ENCODE measurements at regions not wholly inside any gene's neighbourhood (a gene's known extent, or its start where the extent isn't known, plus 50 kb on each side); places are given as distances from the start of the nearest gene placed in this dataset.
"Not testable (repeated sequence)": the region's sequence is repeated elsewhere in the genome, so short reads cannot be mapped to it uniquely, and the experiment has no call there.

DNA sequence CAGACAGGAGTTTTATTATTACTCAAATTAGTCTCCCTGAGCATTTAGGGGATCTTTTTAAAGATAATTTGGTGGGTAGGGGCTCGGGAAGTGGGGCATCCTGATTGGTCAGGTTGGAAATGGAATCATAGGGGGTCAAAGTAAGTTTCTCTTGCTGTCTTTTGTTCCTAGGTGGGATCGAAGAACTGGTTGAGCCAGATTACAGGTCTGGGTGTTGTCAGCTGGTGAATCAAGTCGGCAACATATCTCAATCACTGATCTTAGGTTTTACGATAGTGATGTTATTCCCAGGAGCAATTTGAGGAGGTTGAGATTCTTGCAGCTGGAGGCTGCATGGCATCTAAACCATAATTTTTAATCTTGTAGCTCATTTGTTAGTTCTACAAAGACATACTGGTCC lies 629.5 kb upstream of the AMOT start:
- DNase-seq: no peak

DNA sequence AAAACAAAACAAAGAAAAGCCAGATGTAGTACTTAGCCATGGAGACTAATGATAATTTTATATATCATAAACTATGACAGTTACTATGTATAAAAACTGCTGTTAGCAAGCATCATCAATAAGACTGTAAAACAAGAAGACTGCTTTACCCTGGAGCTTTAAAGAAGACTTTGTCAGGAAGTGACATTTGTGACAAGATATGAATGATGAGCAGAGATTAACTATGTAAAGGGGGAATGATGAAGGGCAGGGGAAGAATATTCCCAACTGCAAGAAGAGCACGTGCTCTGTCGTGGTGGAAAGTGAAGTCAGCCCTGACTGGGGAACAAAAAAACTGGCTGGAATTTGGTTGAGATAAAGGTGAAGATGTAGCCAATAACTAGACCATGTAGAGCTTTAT lies 617.1 kb upstream of the AMOT start:
- no peak for DNase-seq

DNA sequence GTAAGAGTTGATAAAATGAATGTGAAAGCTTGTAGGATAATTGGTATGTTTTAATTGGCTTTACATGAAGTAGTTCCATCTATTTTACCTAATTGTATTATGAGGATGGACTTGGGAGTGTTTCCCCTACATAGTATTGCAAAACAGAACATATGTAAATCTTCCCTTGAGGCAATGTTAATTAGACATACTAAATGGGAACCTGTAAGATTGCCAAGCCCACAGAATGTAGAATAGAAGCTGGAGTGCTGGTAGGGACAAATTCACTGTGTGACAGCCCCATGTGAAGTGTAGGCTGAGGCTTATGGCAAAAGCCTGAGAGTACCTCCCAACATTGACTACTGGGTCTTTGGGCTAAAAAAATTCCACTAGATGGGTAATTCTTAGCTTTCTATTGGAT lies 615.0 kb upstream of the AMOT start:
- DNase-seq: no peak

DNA sequence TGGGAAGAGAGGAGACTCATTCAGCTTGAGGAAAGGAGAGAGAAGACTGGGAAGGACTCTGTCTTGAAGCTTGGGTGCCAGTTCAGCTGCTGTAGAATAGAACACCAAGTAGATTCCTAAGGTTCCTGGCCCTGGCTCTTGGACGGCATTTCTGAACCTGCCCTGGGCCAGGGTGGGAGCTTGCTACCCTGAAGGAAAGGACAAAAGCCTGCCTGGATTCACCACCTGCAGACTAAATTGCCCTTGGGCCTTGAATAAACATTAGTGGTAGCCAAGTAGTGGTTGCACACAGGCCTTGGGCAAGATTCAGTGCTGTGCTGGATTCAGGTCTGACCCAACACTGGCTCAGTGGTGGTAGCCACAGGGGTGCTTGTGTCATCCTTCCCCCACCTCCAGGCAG lies 588.4 kb upstream of the AMOT start:
- DNase-seq: no peak

DNA sequence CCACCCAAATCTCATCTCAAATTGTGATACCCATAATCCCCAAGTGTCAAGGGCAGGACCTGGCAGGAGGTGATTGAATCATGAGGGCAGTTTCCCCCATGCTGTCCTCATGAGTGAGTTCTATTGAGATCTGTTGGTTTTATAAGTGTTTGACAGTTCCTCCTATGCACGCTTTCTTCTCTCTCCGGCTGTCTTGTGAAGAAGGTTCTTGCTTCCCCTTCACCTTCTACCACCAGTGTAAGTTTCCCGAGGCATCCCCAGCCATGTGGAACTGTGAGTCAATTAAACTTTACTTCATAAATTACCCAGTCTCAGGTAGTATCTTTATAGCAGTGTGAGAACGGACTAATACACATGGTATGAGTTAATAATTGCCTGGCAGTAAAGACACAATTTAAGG lies 581.7 kb upstream of the AMOT start:
- DNase-seq: no peak

DNA sequence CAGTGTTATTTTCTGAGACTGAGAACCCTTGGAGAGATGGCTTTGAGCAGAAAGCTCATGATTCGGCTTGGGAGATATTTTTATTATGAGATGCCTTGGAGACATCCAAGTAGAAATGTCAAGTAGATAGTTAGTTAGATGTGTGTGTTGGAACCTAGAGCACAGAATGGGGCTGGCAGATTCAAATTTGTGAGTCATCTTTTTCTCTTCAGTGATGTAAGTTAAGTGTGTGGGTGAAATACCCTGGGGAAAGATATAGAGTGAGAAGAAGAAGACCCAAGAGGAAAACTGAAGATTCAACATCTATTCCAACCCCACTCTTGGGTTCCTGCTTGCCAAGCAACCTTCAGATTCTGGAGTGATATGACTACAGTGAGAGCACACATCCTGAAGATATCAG lies 580.8 kb upstream of the AMOT start:
- no peak for DNase-seq

DNA sequence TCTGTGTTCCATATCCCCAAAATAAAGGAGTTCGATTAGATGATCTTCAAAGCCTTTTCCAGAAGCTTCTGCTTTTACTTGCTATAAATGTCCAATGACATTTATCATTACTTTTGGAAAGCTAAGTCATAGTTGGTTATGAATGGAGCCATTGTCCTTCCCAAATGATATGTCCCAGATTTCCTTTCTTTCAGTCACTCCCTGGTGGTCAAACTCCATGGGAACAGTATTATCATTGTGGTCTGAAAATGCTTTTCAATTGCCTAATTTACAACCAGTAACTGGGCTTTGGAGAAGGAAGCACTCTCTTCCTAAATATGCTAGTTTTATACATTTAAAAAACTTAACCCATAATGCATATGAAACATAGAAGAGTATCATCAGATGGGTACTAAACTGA lies 571.5 kb upstream of the AMOT start:
- DNase-seq: no peak

DNA sequence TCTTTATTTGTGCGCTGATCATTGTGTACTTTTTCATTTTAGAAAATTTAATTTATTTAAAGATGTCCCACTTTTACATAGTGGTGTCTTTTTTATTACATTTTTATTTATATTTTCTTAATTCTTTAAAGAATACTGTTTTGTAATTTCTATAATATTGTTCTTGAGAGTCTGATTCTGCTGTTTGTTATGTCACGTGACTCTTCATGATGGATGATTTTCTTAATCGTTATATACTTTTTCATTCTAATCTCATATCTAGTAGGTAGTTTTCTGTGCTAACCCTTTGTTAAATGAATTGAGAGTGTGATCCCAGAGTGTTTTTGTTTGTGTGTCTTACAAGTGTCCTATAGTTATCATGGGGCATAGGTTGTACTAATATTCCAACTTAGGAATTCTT lies 568.2 kb upstream of the AMOT start:
- no peak for DNase-seq

DNA sequence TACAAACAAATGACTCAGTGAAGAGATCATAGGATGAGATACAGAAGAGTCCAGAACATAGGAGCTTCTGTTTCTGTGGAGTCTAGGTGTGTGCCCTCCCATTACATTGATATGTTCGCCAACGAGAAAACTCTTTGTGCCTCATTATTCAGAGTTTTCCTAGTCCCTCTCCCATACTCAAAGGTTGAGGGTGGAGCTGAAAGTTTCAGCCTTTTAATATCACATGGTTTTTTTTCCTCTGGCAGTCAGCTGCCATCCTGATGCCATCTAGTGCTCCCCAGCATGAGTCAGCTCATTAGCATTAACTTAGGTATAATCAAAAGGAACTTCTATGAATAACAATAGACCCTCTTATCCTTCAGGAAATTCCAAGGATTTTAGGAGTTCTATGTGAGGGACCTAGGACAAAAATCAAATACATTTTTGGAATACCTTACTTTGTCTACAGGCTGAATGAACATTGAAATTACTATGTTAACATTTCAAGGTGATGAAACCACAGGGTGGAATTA lies 559.6 kb upstream of the AMOT start:
- no peak for DNase-seq

DNA sequence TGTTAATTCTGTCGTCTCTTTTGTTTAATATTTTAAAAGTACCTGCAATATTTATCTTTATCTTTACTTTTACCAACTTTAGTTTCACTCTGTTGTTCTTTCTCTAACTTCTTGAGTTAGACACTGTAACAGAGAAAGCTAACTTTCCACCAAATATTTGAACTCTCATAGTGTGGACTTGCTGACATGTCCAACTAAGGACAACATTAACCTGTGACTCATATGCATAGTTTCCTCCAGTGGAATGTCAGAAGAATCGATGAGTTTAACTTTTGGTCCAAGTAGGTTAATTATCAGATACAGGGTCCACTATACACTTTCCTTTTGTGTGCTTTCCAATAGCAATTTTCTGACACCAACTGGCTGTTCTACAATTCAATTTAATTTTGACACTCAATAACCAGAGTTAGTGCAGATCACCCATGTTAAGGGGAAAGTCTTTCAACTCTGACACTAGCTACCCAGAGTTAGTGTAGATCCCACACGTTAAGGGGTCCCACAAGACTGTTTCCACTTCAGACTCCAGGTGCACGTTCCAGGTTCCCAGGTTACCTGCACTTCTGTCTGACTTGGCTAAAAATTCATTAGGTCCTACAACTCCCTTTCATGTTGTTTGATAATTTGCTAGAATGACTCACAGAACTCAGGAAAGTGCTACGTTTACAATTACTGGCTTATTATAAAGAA lies 559.0 kb upstream of the AMOT start:
- no peak for DNase-seq

DNA sequence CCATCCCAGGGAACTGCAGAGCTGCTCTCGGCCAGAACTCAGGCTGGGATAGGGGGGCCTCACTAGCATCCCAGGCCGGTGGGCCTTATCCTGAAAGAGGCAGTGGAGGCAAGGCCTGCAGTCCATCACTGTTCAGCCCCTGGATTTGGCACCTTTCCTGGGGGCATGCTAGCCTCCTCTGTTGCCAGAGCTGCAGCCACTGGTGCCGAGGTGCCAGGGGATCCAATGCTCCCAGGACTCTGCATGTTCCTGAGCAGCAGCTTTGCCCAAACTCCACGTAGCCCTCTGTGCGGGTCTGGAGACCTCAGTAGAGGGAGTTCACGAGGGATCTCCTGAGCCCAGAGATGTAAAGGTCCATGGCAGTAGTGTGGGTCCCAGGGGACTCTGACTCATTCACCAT lies 551.7 kb upstream of the AMOT start:
- no peak for DNase-seq

DNA sequence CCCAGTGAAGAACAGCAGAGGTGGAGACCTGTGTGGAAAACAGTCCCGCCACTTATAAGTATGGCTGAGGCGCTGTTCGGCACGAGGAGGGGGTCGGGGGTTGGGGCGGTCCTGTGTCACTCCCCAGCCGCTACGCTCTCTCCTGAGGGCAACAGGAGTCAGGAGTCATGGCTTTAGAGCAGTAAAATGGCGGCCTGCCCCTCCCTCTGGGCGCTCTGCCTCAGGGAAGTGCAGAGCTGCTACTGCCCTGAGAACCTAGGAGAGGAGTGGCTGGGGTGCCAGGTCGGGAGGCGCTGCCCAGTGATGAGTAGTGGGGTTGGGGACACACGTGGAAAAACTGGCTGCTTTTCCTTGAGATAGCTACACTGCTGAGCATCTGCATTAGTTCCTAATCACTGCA lies 551.2 kb upstream of the AMOT start:
- no peak for DNase-seq

DNA sequence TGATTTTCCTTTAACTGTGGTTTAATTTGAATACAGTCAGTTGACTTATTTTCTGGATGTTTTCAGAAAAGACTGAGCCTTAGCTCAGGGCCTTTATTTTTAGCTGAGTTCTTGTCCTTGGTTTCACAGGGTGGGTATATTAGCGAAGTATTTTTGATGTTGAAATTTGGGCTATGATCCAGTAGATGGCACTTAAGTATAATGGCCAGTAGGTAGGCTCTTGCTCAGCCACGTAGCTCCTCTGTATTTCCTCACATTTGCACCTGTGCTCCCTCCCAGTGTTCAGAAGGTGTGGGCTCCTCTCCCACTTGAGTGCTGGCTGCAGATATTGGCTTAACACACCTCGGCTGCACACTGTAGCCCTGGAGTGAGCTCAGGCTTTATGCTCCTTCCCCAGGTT lies 549.9 kb upstream of the AMOT start:
- DNase-seq: no peak

DNA sequence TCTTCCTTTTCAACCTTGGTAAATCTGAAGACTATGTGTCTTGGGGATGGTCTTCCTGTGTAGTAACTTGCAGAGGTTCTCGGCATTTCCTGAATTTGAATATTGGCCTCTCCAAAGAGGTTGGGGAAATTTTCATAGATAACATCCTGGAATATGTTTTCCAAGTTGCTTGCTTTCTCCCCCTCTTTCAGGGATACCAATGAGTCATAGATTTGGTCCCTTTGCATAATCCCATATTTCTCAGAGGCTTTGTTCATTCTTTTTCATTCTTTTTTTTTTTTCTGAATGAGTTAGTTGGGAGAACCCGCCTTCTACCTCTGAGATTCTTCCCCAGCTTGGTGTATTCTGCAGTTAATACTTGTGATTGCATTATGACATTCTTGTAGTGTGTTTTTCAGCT lies 549.2 kb upstream of the AMOT start:
- DNase-seq: no peak

DNA sequence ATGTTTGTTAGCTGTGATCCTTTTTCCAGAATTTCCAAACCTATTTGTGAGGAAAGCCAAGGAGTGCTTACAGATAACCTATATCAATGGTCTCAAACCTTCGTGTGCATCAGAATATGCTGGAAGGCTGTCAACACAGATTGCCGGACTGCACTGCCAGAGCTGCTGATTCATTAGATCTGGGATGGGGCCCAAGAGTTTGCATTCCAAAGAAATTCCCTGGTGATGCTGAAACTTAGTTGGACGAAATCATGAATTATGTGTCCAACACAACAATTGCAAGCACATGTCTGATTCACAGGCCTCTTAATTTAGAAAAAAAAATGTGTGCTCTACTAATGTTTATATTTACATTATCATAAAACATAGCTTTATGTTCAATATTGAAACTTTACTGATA lies 544.0 kb upstream of the AMOT start:
- no peak for DNase-seq

DNA sequence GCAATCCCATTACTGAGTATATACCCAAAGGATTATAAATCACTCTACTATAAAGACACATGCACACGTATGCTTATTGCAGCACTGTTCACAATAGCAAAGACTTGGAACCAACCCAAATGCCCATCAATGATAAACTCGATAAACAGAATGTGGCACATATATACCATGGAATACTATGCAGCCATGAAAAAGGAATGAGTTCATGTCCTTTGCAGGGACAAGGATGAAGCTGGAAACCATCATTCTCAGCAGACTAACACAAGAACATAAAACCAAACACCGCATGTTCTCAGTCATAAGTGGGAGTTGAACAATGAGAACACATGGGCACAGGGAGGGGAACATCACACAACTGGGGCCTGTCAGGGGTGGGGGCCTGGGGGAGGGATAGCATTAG lies 532.8 kb upstream of the AMOT start:
- not testable (repeated sequence) for DNase-seq

DNA sequence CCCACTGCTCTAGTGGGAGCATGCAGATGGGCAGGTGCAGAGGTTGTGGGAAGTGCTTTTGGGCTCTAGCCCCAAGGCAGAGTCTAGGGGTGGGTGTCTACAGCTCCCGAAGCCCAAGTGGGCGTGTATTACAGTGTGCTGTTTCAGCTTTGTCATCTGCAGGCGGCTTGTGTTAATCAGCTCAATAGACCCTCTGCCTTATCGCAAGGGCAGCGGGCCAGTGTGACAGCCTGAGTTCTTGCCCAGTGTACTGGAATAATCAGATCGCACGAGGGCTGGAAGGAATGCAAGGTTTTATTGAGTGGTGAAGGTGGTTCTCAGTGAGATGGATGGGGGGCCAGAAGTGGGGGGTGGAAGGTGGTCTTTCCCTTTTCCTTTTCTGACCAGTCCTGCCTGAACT lies 529.4 kb upstream of the AMOT start:
- DNase-seq: no peak

DNA sequence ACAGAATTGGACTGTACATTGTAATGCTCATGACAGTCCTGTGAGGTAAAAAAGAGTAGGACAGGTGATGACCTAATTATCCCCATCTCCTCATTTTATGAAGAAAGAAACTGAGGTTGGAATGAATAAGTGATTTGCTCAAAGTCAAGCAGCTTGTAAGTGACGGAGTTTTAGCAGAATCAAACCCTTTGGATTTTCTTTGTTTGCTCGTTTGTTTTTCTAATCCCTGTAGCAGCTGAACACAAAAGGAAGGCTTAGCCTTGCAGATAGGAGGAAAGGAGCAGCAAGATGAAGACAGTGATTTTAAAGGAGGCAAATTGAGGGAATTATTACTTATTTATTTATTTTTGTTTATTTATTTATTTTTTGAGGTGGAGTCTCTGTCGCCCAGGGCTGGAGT lies 528.4 kb upstream of the AMOT start:
- DNase-seq: no peak

DNA sequence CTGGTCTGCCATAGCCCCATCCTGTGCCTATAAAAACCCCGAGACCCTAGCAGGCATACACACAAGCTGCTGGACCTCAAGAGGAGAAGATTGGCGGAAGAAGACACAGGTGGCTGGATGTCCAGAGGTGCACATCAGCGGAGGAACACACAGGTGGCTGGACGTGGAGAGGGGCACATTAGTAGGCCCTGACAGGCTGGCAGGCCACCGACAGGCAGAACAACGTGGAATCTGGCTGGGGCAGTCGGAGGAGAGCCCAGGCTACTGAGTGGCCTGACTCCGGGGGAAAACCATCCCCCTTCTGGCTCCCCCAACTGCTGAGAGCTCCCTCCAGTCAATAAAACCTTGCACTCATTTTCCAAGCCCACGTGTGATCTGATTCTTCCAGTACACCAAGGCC lies 512.5 kb upstream of the AMOT start:
- DNase-seq: no peak

DNA sequence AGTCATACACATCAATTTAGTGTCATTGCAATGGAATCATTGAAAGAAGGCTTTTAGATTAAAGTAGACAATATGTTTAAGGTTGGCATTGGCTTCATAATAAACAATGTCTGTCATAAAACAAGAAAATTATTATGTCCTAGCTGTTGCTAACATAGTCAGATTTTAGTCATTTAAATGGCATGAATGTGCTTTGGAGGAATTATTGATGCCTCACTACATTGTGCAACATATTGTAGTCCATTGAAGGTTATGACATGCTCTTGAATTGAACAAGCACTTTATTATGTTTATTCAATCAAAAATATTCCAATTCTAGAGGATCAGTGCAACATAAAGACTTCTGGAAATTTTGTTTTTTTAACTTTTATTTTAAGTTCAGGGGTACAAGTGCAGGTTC lies 489.8 kb upstream of the AMOT start:
- no peak for DNase-seq

DNA sequence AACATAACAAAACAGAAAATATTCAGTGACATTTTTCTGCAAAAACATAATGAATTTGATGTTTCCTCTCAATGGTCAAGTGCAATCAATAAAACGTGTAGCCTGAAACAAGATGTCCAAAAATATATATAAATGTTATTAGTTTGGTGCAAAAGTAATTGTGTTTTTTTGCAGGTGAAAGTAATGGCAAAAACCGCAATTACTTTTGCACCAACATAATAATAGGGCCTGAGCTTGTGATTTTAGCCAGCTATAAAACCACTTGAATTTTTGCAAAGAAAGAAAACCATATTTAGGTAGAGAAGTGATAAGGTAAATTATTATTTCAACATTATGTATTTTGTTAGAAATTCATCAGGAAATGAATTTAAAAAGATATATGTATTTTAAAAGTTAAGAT lies 475.3 kb upstream of the AMOT start:
- DNase-seq: no peak

DNA sequence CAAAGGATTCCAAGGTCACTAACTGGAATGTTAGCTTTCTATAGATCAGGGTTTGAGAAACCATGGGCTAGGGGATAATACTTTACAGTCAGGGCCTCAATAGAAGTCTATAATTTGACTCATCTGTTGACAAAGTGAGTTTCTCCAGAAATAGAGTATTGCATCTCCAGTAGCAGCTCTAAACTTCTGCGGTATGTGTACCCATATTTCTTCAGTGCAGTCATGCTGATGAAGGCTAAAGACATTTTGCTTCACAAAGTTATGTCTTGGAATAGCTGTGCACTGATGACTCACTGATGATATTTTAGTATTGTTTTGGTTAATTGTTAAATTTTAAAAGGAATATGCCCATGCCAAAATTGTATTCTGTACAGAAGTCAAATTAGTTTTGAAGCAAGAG lies 464.9 kb upstream of the AMOT start:
- DNase-seq: no peak

DNA sequence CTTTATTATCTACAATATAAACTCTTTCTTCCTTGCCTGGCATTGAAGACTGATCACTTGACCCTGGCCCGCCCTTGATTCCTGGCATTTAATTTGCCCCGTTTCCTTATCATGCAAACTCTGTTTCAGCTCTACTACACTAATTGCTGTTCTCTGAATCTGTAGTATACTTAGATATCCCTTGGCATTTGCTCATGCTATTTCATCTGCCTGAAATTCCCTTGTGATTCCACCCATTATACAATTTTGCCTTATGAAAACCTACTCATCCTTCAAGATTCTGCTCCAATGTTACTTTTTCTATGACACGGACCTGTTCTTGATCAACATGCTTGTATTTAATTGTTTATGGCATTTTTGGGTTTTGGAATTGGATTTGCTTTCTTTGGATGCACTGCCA lies 459.9 kb upstream of the AMOT start:
- no peak for DNase-seq

DNA sequence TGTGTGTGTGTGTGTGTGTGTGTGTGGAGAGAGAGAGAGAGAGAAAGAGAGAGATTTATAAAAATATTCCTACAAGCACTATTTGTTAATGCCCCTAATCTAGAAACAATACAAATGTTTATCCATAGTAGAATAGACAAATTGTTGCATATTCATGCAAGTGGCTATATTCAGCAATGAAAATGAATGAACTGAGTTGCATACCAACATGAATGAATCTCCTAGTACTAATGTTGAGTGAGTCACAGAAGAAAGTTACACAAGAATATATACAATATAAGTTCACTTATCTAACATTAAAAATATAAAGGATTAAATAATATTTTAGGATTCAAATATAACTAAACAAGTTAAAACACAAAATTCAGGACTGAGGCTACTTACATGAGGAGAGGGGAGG lies 456.8 kb upstream of the AMOT start:
- no peak for DNase-seq

DNA sequence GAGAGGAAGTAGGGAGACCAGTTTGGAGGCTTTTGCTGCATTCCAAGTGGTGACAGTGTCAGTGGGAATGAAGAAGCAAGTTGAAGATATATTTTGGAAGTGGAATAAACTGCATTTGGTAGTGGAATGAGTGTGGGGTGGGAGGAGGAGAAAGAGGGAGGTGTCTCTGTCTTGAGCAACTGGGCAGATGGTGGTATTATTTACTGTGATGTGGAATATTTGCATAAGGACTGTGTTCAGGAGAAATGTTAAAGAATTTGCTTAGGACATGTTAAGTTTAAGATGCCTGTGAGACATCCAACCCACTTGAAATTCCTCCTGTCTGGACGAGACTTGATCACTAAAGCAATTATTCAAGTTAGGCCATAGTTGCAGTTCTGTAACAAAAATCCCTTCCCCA lies 448.9 kb upstream of the AMOT start:
- DNase-seq: no peak

DNA sequence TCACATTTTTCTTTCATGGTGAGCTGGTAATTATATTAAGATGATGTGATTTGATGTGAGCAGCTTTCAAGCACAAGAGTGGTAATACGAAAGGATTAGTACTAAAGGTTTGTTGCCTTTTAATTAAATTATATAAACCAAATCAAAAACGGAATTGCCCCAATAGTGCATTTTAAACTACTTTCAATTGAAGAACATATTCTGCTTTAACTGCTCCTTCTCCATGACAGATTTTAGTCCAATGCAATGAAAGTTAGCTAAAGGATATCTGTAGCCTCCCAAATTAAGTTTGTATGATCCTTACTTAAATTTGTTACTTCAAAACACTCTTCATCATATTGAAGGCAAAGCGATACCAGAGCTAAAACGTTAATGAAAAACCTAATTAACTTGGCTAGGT lies 447.1 kb upstream of the AMOT start:
- no peak for DNase-seq
